NCI-H2196 treated with DMSO at 0.1 percent for 48 hours (cell line): ENCODE measurements at regions not wholly inside any gene's neighbourhood (a gene's known extent, or its start where the extent isn't known, plus 50 kb on each side); places are given as distances from the start of the nearest gene placed in this dataset.
A peak's percentile ranks its signal among the peaks of the same experiment; 100 is the strongest.
"Not testable (repeated sequence)": the region's sequence is repeated elsewhere in the genome, so short reads cannot be mapped to it uniquely, and the experiment has no call there.

Source experiments
- DNase-seq: peaks from one replicate; lab custom pipeline; 2025; ENCODE audit not compliant: unreplicated experiment; lab: John Stamatoyannopoulos, UW

GRCh38 chr12:25424211-25424731, 128.8 kb downstream of the LMNTD1 start:
- DNase-seq, result no peak

DNA sequence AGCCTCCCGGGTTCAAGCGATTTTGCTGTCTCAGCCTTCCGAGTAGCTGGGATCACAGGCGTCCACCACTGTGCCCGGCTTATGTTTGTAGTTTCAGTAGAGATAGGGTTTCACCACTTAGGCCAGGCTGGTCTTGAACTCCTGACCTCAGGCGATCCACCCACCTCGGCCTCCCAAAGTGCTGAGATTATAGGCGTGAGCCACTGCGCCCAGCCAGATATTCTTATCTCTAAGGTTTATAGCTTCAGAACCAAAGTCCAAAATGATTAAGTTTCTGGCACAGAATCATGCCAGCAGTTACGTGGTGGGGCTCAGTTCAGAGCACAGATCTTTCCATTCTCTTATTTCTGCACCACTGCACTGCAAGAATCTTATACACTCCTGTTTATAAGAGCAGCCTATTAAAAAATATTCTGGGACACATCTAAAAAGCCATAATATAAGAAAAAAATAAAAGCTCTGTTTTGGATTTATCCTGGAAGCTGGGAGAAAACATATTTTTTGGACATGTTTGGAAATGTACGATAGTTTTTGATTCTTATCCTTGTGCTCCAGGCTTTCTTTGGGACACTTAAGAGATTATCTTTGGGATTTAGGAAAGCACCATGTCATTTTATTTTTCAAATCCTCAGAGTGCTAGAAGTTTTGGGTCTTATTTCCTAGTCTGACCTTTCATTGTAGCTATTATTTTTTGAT, 129.6 kb downstream of the LMNTD1 start:
- no peak for DNase-seq

DNA sequence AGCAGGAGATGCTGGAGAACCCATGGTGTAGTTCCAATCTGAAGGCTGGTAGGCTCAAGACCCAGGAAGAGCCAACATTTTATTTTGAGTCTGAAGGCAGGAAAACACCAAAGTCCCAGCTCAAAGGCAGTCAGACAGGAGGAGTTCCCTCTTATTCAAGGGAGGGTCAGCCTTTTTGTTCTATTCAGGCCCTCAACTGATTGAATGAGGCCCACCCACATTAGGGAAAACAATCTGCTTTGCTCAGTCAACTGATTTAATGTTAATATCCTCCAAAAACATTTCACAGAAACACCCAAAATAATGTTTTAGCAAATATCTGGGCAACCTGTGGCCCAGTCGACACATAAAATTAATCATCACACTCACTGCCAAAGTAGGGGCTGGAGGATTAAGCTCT, 130.8 kb downstream of the LMNTD1 start:
- no peak for DNase-seq

GRCh38 chr12:25421651-25422167, 131.4 kb downstream of the LMNTD1 start:
- no peak for DNase-seq

- no peak for DNase-seq
These were observed 133.0 kb downstream of the LMNTD1 start for GRCh38 chr12:25420116-25420515.

DNA sequence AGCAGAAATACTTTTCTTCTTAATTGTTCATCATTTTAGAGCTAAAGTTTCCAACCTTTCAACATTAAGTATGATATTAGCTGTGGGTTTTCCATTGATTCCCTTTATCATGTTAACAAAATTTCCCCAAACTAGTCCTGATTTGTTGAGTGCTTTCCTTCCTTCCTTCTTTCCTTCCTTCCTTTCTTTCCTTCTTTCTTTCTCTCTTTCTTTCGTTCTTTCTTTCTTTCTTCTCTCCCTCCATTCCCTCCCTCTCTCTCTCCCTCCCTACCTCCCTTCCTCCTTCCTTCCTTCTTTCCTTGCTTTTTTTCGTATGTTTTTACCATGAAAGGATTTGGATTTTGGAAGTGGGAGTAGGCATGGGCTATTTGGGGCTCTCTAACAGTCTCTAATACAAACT, 133.5 kb downstream of the LMNTD1 start:
- DNase-seq, result no peak

- no peak for DNase-seq
These were observed 136.0 kb downstream of the LMNTD1 start for GRCh38 chr12:25417071-25417470.

DNA sequence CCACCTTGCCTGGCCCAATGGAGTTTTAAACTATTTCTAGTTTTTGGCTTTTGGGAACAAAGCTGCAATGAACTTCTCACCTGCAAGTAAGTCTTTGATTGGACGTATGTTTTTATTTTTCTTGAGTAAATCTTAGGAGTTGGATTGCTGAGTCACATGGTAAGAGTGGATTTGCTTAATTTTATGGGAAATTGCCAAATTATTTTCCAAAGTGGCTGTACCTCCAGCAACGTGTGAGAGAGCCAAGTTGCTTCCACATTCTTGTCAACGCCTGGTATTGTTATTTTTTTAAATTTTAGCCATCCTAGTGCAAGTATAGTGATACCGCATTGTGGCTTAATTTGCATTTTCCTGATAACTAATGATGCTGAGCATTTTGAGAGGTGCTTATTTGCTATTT, 136.6 kb downstream of the LMNTD1 start:
- DNase-seq, result no peak

- no peak for DNase-seq
These were observed 138.1 kb downstream of the LMNTD1 start for GRCh38 chr12:25415004-25415403.

- no peak for DNase-seq
These were observed 140.3 kb downstream of the LMNTD1 start for GRCh38 chr12:25412735-25413134.

DNA sequence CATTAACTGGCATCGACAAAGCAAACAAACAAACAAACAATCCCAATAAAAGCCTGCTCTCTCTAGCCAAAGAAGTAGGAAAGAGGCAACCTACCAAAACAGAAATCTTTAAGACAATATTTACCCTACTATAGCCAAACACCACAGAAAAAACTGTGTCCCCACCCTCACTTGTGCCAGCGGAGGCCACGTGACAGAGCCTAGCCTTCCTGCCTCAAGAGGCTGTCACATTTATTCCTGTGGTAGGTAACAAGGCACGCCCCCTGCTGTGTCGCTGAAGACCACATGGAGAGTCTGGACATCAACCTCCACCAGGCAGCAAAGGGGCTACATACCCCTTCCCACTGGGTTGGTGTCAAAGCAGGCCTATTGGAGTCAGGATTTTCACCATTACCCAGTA, 148.1 kb downstream of the LMNTD1 start:
- no peak for DNase-seq

- DNase-seq, result no peak
These were observed 151.0 kb upstream of the KRAS start for GRCh38 chr12:25401547-25402345.

- no peak for DNase-seq
These were observed 146.3 kb upstream of the KRAS start for GRCh38 chr12:25397001-25397400.

GRCh38 chr12:25395227-25395626, 144.5 kb upstream of the KRAS start:
- no peak for DNase-seq

GRCh38 chr12:25394775-25395174, 144.0 kb upstream of the KRAS start:
- not testable (repeated sequence) for DNase-seq

- no peak for DNase-seq
These were observed 143.3 kb upstream of the KRAS start for GRCh38 chr12:25394025-25394424.

GRCh38 chr12:25391346-25391745, 140.6 kb upstream of the KRAS start:
- DNase-seq, result not testable (repeated sequence)

- DNase-seq, result no peak
These were observed 137.5 kb upstream of the KRAS start for GRCh38 chr12:25388183-25388582.

- DNase-seq, result no peak
These were observed 137.0 kb upstream of the KRAS start for GRCh38 chr12:25387732-25388050.

- peak; percentile 94 for DNase-seq
These were observed 136.4 kb upstream of the KRAS start for GRCh38 chr12:25386831-25387731.

- DNase-seq, result no peak
These were observed 134.1 kb upstream of the KRAS start for GRCh38 chr12:25384893-25385248.
